GM12874 (cell line): ENCODE measurements at regions not wholly inside any gene's neighbourhood (a gene's known extent, or its start where the extent isn't known, plus 50 kb on each side); places are given as distances from the start of the nearest gene placed in this dataset.

Experiments
- TF ChIP-seq, protein P1 (sequence below): IDR thresholded peaks from 2 replicates; pipeline ENCODE4 v1.5.1; 2011; ENCODE audit warnings: low read depth, mild to moderate bottlenecking, control low read depth, low read length, moderate library complexity; ENCODE audit not compliant: insufficient read depth

DNA sequence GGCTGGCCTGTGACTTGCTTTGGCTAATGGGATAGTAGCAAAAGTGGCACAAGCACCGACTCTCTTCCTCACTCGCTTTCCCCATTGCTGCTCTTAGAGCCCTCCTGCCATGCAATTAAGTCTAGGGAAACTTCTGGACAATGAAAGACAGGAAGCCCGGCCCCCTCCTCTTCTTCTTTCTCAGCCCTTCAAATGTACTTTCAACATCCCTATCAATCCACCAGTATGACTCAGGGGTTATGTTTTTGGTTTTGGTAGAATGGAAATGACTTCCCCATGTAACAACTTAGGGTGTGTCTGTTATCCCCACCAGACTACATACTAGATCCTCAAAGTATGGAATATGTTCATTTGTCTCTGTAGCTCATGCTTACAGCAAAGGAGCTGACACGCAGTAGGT is 139.0 kb upstream of the GDF10 start:
- TF ChIP-seq, protein P1, sequence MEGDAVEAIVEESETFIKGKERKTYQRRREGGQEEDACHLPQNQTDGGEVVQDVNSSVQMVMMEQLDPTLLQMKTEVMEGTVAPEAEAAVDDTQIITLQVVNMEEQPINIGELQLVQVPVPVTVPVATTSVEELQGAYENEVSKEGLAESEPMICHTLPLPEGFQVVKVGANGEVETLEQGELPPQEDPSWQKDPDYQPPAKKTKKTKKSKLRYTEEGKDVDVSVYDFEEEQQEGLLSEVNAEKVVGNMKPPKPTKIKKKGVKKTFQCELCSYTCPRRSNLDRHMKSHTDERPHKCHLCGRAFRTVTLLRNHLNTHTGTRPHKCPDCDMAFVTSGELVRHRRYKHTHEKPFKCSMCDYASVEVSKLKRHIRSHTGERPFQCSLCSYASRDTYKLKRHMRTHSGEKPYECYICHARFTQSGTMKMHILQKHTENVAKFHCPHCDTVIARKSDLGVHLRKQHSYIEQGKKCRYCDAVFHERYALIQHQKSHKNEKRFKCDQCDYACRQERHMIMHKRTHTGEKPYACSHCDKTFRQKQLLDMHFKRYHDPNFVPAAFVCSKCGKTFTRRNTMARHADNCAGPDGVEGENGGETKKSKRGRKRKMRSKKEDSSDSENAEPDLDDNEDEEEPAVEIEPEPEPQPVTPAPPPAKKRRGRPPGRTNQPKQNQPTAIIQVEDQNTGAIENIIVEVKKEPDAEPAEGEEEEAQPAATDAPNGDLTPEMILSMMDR: no peak

DNA sequence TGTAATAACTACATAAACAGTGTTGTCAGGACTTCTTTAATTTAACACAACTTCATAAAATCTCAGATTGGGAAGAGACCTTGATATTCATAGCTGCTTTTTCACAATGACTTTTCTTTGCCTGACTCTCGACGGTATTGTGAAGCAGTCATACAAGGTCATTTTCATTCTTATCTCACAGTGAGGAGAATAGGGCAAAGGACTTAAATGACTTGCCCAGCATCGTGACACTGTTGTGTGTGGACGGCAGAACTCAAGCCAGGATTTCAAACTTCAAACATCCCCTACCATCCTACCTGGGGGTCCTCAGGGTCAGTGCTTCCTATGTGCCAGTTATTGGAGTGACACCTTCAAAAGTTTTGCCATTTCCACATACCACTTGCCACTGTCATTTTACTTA is 138.5 kb upstream of the GDF10 start:
- TF ChIP-seq, protein P1: no peak

DNA sequence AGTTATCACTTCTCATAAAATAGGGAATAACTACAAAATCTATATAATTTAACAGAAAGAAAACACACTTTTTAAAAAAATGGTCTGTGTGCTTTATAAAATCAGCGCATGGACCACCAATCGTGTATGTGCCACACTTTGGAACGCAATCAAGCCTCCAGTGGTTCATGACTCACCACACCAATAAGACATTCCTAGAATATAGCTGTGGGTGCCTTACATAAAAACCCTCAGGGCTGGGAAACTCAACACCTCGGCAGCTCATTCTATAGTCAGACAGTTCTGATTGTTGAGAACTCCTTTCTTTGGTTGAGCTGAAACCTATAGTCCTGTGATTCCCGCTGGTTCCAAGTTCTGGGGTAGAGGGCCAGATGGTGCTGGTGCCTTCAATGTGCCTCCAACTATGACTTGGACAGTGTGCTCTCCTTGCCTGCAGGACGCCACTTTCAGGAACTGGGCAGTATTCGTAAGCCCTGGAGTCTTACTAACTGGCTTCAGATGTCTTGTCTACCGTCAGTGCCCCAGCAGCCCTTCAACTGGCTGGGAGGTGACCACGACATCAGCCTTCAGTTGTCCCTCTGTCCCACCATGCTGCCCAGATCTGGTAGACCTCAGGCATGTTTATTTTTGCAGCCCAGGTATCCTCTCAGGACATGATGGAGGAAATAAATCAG is 135.7 kb upstream of the GDF10 start:
- TF ChIP-seq, protein P1: no peak

- TF ChIP-seq, protein P1: no peak
Observed at GRCh38 chr10:47164800-47165128, 135.2 kb upstream of the GDF10 start.

DNA sequence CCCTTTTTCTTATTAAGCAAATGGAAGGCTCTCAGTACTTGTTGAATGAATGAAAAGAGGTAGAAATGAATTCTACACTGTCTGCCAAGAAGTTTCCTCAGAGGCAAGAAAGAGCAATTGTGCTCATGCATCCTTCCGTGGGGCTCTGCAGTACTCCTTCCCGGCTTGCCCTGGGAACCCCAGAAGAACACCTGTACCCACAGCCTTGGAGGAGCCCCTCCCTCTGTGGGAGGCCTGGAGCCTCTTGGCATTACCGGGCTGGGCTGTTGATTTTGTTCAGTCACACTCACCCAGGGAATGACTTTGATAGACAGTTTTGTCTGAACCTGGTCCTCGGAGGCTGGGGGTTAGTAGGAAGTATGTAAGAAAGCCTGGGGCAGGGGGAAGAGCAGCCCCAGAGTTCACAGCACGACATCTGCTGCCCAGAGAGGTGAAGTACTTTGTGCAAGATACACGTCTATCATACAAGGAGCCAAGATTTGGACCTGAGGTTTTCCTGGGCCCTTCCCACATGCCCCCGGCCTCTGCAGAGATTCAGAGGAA is 134.8 kb upstream of the GDF10 start:
- TF ChIP-seq, protein P1: no peak

- TF ChIP-seq, protein P1: no peak
Observed at GRCh38 chr10:47165711-47166404, 134.1 kb upstream of the GDF10 start.

GRCh38 chr10:47166405-47166777 is 133.6 kb upstream of the GDF10 start:
- TF ChIP-seq, protein P1: no peak
